ENCODE measurements at regions not wholly inside any gene's neighbourhood (a gene's known extent, or its start where the extent isn't known, plus 50 kb on each side); places are given as distances from the start of the nearest gene placed in this dataset.

GRCh38 chr6:81682858-81683620 lies 69.4 kb downstream of the TENT5A start:
- Histone ChIP-seq H3K4me3 (ENCODE audit: low read depth, low read length) (no peak overlapping the region), H3K27me3 (ENCODE audit: control insufficient read depth, insufficient read depth, low read length) (no peaks in the 10 kb centered on the region), H3K36me3 (ENCODE audit: control insufficient read depth, insufficient read depth, low read length) (no peaks in the 10 kb centered on the region)
- TF ChIP-seq CTCF (IDR thresholded peaks at IDR 0.05; ENCODE audit: insufficient read depth, low read length, severe bottlenecking): no peak
- DNase-seq (ENCODE audit: low read depth) (no peak), FAIRE-seq (no peak)

GRCh38 chr6:81682235-81682795 lies 70.2 kb downstream of the TENT5A start:
- FAIRE-seq: no peak
- DNase-seq (ENCODE audit: low read depth): no peak
- H3K27me3 ChIP-seq (ENCODE audit: control insufficient read depth, insufficient read depth, low read length): no peaks in the 10 kb centered on the region
- TF ChIP-seq CTCF (IDR thresholded peaks at IDR 0.05; ENCODE audit: insufficient read depth, low read length, severe bottlenecking): no peak
- H3K36me3 ChIP-seq (ENCODE audit: control insufficient read depth, insufficient read depth, low read length): no peaks in the 10 kb centered on the region
- no peak overlapping the region for H3K4me3 ChIP-seq (ENCODE audit: low read depth, low read length)

GRCh38 chr6:81669445-81669844 lies 83.0 kb downstream of the TENT5A start:
- FAIRE-seq (no peak), DNase-seq (ENCODE audit: low read depth) (no peak)
- no peaks in the 10 kb centered on the region for H3K27me3 ChIP-seq (ENCODE audit: control insufficient read depth, insufficient read depth, low read length)
- H3K4me3 ChIP-seq (ENCODE audit: low read depth, low read length): no peak overlapping the region
- H3K36me3 ChIP-seq (ENCODE audit: control insufficient read depth, insufficient read depth, low read length): no peaks in the 10 kb centered on the region
- no peak for TF ChIP-seq CTCF (IDR thresholded peaks at IDR 0.05; ENCODE audit: insufficient read depth, low read length, severe bottlenecking)

- H3K27me3 ChIP-seq (ENCODE audit: control insufficient read depth, insufficient read depth, low read length): no peaks in the 10 kb centered on the region
- no peak for TF ChIP-seq CTCF (IDR thresholded peaks at IDR 0.05; ENCODE audit: insufficient read depth, low read length, severe bottlenecking)
- FAIRE-seq: no peak
- H3K4me3 ChIP-seq (ENCODE audit: low read depth, low read length): no peak overlapping the region
- DNase-seq (ENCODE audit: low read depth): no peak
- no peaks in the 10 kb centered on the region for H3K36me3 ChIP-seq (ENCODE audit: control insufficient read depth, insufficient read depth, low read length)
Observed at GRCh38 chr6:81668615-81669047, 83.8 kb downstream of the TENT5A start.

- no peaks in the 10 kb centered on the region for H3K27me3 ChIP-seq (ENCODE audit: control insufficient read depth, insufficient read depth, low read length)
- DNase-seq (ENCODE audit: low read depth) (no peak), FAIRE-seq (no peak)
- no peaks in the 10 kb centered on the region for H3K36me3 ChIP-seq (ENCODE audit: control insufficient read depth, insufficient read depth, low read length)
- no peak for TF ChIP-seq CTCF (IDR thresholded peaks at IDR 0.05; ENCODE audit: insufficient read depth, low read length, severe bottlenecking)
- H3K4me3 ChIP-seq (ENCODE audit: low read depth, low read length): no peak overlapping the region
Observed at GRCh38 chr6:81666481-81666880, 86.0 kb downstream of the TENT5A start.
